ENCODE measurements at regions not wholly inside any gene's neighbourhood (a gene's known extent, or its start where the extent isn't known, plus 50 kb on each side); places are given as distances from the start of the nearest gene placed in this dataset.
"Not testable (repeated sequence)": the region's sequence is repeated elsewhere in the genome, so short reads cannot be mapped to it uniquely, and the experiment has no call there.

DNA sequence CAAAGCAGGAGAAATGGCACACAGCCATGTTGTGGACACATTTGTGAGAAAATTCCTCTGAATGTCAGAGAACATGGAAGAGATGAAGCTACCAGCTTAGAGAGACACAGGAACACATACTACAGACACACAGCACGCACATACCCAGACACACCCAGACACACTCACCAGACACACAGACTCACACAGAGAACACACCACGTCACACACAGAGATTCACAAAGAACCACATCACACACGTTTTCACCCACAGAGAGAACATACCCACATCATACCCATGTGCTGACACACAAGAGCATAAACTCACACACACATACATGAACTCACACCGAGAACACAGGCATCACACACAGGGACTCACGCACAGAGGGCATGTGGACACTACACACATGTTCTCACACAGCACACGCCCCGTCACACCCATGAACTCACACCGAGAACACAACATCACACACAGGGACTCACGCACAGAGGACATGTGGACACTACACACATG is 124.9 kb downstream of the METRNL start:
- no peak for DNase-seq

DNA sequence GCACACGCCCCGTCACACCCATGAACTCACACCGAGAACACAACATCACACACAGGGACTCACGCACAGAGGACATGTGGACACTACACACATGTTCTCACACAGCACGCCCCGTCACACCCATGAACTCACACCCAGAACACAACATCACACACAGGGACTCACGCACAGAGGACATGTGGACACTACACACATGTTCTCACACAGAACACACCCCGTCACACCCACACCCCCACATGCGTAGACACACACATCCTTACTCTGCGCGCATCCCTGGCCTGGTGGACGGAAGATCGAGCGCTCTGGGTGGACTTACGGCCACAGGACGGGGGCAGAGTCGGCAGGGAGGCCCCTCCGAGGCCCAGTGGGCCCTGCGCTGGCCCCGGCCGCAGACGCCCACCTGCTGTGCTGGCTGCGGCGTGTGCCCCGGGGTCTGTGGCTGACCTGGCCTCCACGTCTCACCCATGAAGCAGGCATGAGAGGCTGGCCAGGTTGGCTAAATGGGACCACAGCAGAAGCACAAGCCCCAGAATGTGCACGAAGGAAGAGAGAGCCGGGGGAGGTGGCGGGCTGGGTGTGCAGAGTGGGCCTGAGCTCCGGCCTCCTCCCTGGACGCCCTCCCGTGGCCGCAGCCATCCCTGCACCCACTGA is 125.5 kb downstream of the METRNL start:
- DNase-seq, result not testable (repeated sequence)

DNA sequence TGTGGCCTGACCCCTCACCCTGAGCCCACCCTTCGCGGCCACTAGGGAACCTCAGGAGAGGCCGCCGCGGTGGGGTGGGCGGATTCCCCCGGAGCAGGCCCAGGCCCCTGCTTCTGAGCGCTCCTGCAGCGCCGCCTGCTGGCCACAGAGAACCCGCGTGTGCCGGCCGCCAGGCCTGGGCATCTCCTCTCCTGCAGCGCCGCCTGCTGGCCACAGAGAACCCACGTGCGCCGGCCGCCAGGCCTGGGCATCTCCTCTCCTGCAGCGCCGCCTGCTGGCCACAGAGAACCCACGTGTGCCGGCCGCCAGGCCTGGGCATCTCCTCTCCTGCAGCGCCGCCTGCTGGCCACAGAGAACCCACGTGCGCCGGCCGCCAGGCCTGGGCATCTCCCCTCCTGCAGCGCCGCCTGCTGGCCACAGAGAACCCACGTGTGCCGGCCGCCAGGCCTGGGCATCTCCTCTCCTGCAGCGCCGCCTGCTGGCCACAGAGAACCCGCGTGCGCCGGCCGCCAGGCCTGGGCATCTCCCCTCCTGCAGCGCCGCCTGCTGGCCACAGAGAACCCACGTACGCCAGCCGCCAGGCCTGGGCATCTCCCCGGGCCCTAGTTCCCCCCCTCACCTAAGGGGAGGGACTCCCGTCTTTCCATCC is 126.1 kb downstream of the METRNL start:
- DNase-seq, result peak; percentile 52 to 54

DNA sequence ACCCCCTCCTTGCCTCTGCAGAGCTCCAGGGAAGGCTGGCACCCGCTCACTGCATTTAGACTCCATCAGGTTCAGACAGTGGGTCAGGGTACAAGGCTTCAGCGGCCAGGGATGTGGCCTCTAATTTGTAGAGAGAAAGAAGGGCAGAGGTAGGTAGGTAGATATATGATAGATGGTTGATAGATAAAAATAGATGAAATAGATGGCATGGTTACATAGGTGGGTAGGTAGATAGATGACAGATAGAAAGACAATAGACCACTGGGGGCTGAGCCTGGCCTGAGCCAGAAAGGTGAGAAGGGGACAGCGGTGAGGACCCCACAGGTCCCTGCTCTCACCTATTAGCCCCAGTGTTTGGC is 126.6 kb downstream of the METRNL start:
- not testable (repeated sequence) for DNase-seq

DNA sequence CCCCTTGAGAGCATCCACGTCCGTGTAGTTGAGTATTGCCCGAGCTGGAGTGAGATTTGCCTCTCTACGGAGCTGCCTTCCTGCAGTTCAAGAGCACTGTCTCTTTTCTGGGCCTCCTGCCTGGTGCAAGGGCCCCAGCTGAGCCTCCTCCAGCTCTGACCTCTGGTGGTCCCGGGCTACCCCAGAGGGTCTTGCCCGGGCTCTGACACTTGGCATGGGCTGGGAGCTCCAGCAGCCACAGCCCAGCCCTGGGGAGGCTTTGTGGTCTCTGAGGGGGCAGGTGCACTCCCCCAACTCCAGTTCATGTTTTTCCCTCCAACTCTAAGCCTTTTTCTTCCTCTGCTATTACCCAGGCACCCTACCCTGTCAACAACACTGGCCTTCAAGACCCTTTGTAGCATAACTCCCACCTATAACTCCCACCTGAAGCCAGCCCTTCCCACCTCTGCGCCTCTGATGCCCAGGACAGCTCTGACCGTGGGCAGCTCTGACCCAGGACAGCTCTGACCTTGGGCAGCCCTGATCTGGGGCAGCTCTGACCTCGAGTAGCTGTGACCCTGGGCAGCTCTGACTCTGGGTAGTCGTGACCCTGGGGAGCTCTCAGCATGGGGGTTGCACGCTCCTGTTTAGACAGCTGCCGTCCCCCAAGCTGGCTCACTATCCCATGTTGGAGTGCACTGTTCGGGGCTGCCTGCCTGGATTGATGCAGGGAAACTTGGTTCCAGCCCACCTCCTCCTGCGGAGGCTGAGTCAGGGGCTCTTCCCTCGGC is 127.6 kb downstream of the METRNL start:
- DNase-seq, result not testable (repeated sequence)

DNA sequence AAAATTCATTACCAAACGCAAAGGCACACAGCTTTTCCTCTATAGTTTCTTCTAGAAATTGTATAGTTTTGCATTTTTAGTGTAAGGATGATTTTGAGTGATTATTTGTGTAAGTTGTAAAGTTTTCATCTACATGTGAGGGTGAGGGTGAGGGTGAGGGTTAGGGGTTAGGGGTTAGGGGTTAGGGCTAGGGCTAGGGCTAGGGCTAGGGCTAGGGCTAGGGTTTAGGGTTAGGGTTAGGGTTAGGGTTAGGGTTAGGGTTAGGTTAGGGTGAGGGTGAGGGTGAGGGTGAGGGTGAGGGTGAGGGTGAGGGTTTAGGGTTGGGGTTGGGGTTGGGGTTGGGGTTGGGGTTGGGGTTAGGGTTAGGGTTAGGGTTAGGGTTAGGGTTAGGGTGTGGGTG is 167.6 kb downstream of the METRNL start:
- DNase-seq, result not testable (repeated sequence)

Data from stimulated activated CD4-positive, alpha-beta T cell treated with anti-CD3 and anti-CD28 coated beads, Interleukin-4, amount 100 ng/mL, for 4 hours (primary cell).